ENCODE measurements at regions not wholly inside any gene's neighbourhood (a gene's known extent, or its start where the extent isn't known, plus 50 kb on each side); places are given as distances from the start of the nearest gene placed in this dataset.

GRCh38 chr3:23653647-23654525 is 151.9 kb upstream of the UBE2E1 start:
- Histone ChIP-seq H3K4me3 (ENCODE audit: low read depth in 1 of 5, low read length in 5 of 5) (no peak overlapping the region), H3K9me3 (ENCODE audit: control insufficient read depth in 5 of 5, low read length in 5 of 5) (peaks cover 0 to 6% (median 4%) of the 10 kb centered on the region in 5 donors), H3K36me3 (ENCODE audit: control insufficient read depth in 5 of 5, insufficient read depth in 5 of 5, low read length in 5 of 5) (no peaks in the 10 kb centered on the region), H3K9ac (ENCODE audit: low read length in 5 of 5) (no peak overlapping the region), H3K27me3 (ENCODE audit: control insufficient read depth in 5 of 5, insufficient read depth in 4 of 5, low read length in 5 of 5) (no peaks in the 10 kb centered on the region), H3K27ac (ENCODE audit: low read depth, low read length) (no peak overlapping the region), H3K4me1 (ENCODE audit: control insufficient read depth in 5 of 5, insufficient read depth in 5 of 5, low read length in 5 of 5) (no peaks in the 10 kb centered on the region)

GRCh38 chr3:23654571-23654970 is 151.2 kb upstream of the UBE2E1 start:
- H3K27me3 ChIP-seq (ENCODE audit: control insufficient read depth in 5 of 5, insufficient read depth in 4 of 5, low read length in 5 of 5): no peaks in the 10 kb centered on the region
- peaks cover 0 to 6% (median 4%) of the 10 kb centered on the region in 5 donors for H3K9me3 ChIP-seq (ENCODE audit: control insufficient read depth in 5 of 5, low read length in 5 of 5)
- no peaks in the 10 kb centered on the region for H3K36me3 ChIP-seq (ENCODE audit: control insufficient read depth in 5 of 5, insufficient read depth in 5 of 5, low read length in 5 of 5)
- H3K4me3 ChIP-seq (ENCODE audit: low read depth in 1 of 5, low read length in 5 of 5): no peak overlapping the region
- H3K9ac ChIP-seq (ENCODE audit: low read length in 5 of 5): no peak overlapping the region
- no peaks in the 10 kb centered on the region for H3K4me1 ChIP-seq (ENCODE audit: control insufficient read depth in 5 of 5, insufficient read depth in 5 of 5, low read length in 5 of 5)
- no peak overlapping the region for H3K27ac ChIP-seq (ENCODE audit: low read depth, low read length)

- H3K4me1 ChIP-seq (ENCODE audit: control insufficient read depth in 5 of 5, insufficient read depth in 5 of 5, low read length in 5 of 5): no peaks in the 10 kb centered on the region
- no peak overlapping the region for H3K4me3 ChIP-seq (ENCODE audit: low read depth in 1 of 5, low read length in 5 of 5)
- H3K9me3 ChIP-seq (ENCODE audit: control insufficient read depth in 5 of 5, low read length in 5 of 5): peaks cover 0 to 6% (median 4%) of the 10 kb centered on the region in 5 donors
- H3K27ac ChIP-seq (ENCODE audit: low read depth, low read length): no peak overlapping the region
- H3K9ac ChIP-seq (ENCODE audit: low read length in 5 of 5): no peak overlapping the region
- no peaks in the 10 kb centered on the region for H3K27me3 ChIP-seq (ENCODE audit: control insufficient read depth in 5 of 5, insufficient read depth in 4 of 5, low read length in 5 of 5)
- no peaks in the 10 kb centered on the region for H3K36me3 ChIP-seq (ENCODE audit: control insufficient read depth in 5 of 5, insufficient read depth in 5 of 5, low read length in 5 of 5)
These were observed 150.0 kb upstream of the UBE2E1 start for GRCh38 chr3:23655749-23656148.

GRCh38 chr3:23656199-23656598 is 149.6 kb upstream of the UBE2E1 start:
- H3K9me3 ChIP-seq (ENCODE audit: control insufficient read depth in 5 of 5, low read length in 5 of 5): peaks cover 0 to 6% (median 4%) of the 10 kb centered on the region in 5 donors
- no peaks in the 10 kb centered on the region for H3K36me3 ChIP-seq (ENCODE audit: control insufficient read depth in 5 of 5, insufficient read depth in 5 of 5, low read length in 5 of 5)
- no peaks in the 10 kb centered on the region for H3K27me3 ChIP-seq (ENCODE audit: control insufficient read depth in 5 of 5, insufficient read depth in 4 of 5, low read length in 5 of 5)
- no peak overlapping the region for H3K9ac ChIP-seq (ENCODE audit: low read length in 5 of 5)
- H3K27ac ChIP-seq (ENCODE audit: low read depth, low read length): no peak overlapping the region
- no peak overlapping the region for H3K4me3 ChIP-seq (ENCODE audit: low read depth in 1 of 5, low read length in 5 of 5)
- H3K4me1 ChIP-seq (ENCODE audit: control insufficient read depth in 5 of 5, insufficient read depth in 5 of 5, low read length in 5 of 5): no peaks in the 10 kb centered on the region

- Histone ChIP-seq H3K9ac (ENCODE audit: low read length in 5 of 5) (no peak overlapping the region), H3K27me3 (ENCODE audit: control insufficient read depth in 5 of 5, insufficient read depth in 4 of 5, low read length in 5 of 5) (no peaks in the 10 kb centered on the region), H3K27ac (ENCODE audit: low read depth, low read length) (no peak overlapping the region), H3K9me3 (ENCODE audit: control insufficient read depth in 5 of 5, low read length in 5 of 5) (peaks cover 0 to 6% (median 4%) of the 10 kb centered on the region in 5 donors), H3K36me3 (ENCODE audit: control insufficient read depth in 5 of 5, insufficient read depth in 5 of 5, low read length in 5 of 5) (no peaks in the 10 kb centered on the region), H3K4me1 (ENCODE audit: control insufficient read depth in 5 of 5, insufficient read depth in 5 of 5, low read length in 5 of 5) (no peaks in the 10 kb centered on the region), H3K4me3 (ENCODE audit: low read depth in 1 of 5, low read length in 5 of 5) (no peak overlapping the region)
These were observed 148.9 kb upstream of the UBE2E1 start for GRCh38 chr3:23656821-23657220.

- Histone ChIP-seq H3K4me1 (ENCODE audit: control insufficient read depth in 5 of 5, insufficient read depth in 5 of 5, low read length in 5 of 5) (no peaks in the 10 kb centered on the region), H3K9ac (ENCODE audit: low read length in 5 of 5) (no peak overlapping the region)
These were observed 148.1 kb upstream of the UBE2E1 start for GRCh38 chr3:23657647-23658046.

GRCh38 chr3:23659274-23659673 is 146.5 kb upstream of the UBE2E1 start:
- no peak overlapping the region for H3K4me3 ChIP-seq (ENCODE audit: low read depth in 1 of 5, low read length in 5 of 5)
- no peak overlapping the region for H3K9ac ChIP-seq (ENCODE audit: low read length in 5 of 5)
- H3K4me1 ChIP-seq (ENCODE audit: control insufficient read depth in 5 of 5, insufficient read depth in 5 of 5, low read length in 5 of 5): no peaks in the 10 kb centered on the region
- no peak overlapping the region for H3K27ac ChIP-seq (ENCODE audit: low read depth, low read length)
- no peaks in the 10 kb centered on the region for H3K36me3 ChIP-seq (ENCODE audit: control insufficient read depth in 5 of 5, insufficient read depth in 5 of 5, low read length in 5 of 5)
- H3K27me3 ChIP-seq (ENCODE audit: control insufficient read depth in 5 of 5, insufficient read depth in 4 of 5, low read length in 5 of 5): peaks cover 0 to 2% (median 0%) of the 10 kb centered on the region in 5 donors
- peaks cover 0 to 6% (median 4%) of the 10 kb centered on the region in 5 donors for H3K9me3 ChIP-seq (ENCODE audit: control insufficient read depth in 5 of 5, low read length in 5 of 5)

More at GRCh38 chr3:23657647-23658046, 148.1 kb upstream of the UBE2E1 start:
- Histone ChIP-seq H3K4me3 (ENCODE audit: low read depth in 1 of 5, low read length in 5 of 5) (no peak overlapping the region), H3K9me3 (ENCODE audit: control insufficient read depth in 5 of 5, low read length in 5 of 5) (peaks cover 0 to 6% (median 4%) of the 10 kb centered on the region in 5 donors), H3K27ac (ENCODE audit: low read depth, low read length) (no peak overlapping the region), H3K36me3 (ENCODE audit: control insufficient read depth in 5 of 5, insufficient read depth in 5 of 5, low read length in 5 of 5) (no peaks in the 10 kb centered on the region), H3K27me3 (ENCODE audit: control insufficient read depth in 5 of 5, insufficient read depth in 4 of 5, low read length in 5 of 5) (peaks cover 0 to 2% (median 0%) of the 10 kb centered on the region in 5 donors)

GRCh38 chr3:23659840-23660430 is 145.8 kb upstream of the UBE2E1 start:
- H3K9me3 ChIP-seq (ENCODE audit: control insufficient read depth in 5 of 5, low read length in 5 of 5): peaks cover 0 to 6% (median 4%) of the 10 kb centered on the region in 5 donors
- no peaks in the 10 kb centered on the region for H3K36me3 ChIP-seq (ENCODE audit: control insufficient read depth in 5 of 5, insufficient read depth in 5 of 5, low read length in 5 of 5)
- H3K27me3 ChIP-seq (ENCODE audit: control insufficient read depth in 5 of 5, insufficient read depth in 4 of 5, low read length in 5 of 5): peaks cover 0 to 2% (median 0%) of the 10 kb centered on the region in 5 donors
- no peaks in the 10 kb centered on the region for H3K4me1 ChIP-seq (ENCODE audit: control insufficient read depth in 5 of 5, insufficient read depth in 5 of 5, low read length in 5 of 5)
- no peak overlapping the region for H3K9ac ChIP-seq (ENCODE audit: low read length in 5 of 5)
- no peak overlapping the region for H3K4me3 ChIP-seq (ENCODE audit: low read depth in 1 of 5, low read length in 5 of 5)
- H3K27ac ChIP-seq (ENCODE audit: low read depth, low read length): no peak overlapping the region

- Histone ChIP-seq H3K4me1 (ENCODE audit: control insufficient read depth in 5 of 5, insufficient read depth in 5 of 5, low read length in 5 of 5) (no peaks in the 10 kb centered on the region), H3K27ac (ENCODE audit: low read depth, low read length) (no peak overlapping the region), H3K9ac (ENCODE audit: low read length in 5 of 5) (no peak overlapping the region), H3K36me3 (ENCODE audit: control insufficient read depth in 5 of 5, insufficient read depth in 5 of 5, low read length in 5 of 5) (no peaks in the 10 kb centered on the region), H3K27me3 (ENCODE audit: control insufficient read depth in 5 of 5, insufficient read depth in 4 of 5, low read length in 5 of 5) (peaks cover 0 to 2% (median 0%) of the 10 kb centered on the region in 5 donors), H3K4me3 (ENCODE audit: low read depth in 1 of 5, low read length in 5 of 5) (no peak overlapping the region), H3K9me3 (ENCODE audit: control insufficient read depth in 5 of 5, low read length in 5 of 5) (no peaks in the 10 kb centered on the region)
These were observed 143.6 kb upstream of the UBE2E1 start for GRCh38 chr3:23662079-23662617.

- no peak overlapping the region for H3K9ac ChIP-seq (ENCODE audit: low read length in 5 of 5)
- no peaks in the 10 kb centered on the region for H3K4me1 ChIP-seq (ENCODE audit: control insufficient read depth in 5 of 5, insufficient read depth in 5 of 5, low read length in 5 of 5)
- H3K36me3 ChIP-seq (ENCODE audit: control insufficient read depth in 5 of 5, insufficient read depth in 5 of 5, low read length in 5 of 5): no peaks in the 10 kb centered on the region
- peaks cover 0 to 2% (median 0%) of the 10 kb centered on the region in 5 donors for H3K27me3 ChIP-seq (ENCODE audit: control insufficient read depth in 5 of 5, insufficient read depth in 4 of 5, low read length in 5 of 5)
- H3K9me3 ChIP-seq (ENCODE audit: control insufficient read depth in 5 of 5, low read length in 5 of 5): no peaks in the 10 kb centered on the region
- H3K27ac ChIP-seq (ENCODE audit: low read depth, low read length): no peak overlapping the region
- H3K4me3 ChIP-seq (ENCODE audit: low read depth in 1 of 5, low read length in 5 of 5): no peak overlapping the region
These were observed 142.5 kb upstream of the UBE2E1 start for GRCh38 chr3:23663246-23663645.

Measured in subcutaneous abdominal adipose tissue (tissue), 5 donors.